Neuronal stem cell (in vitro differentiated cells): ENCODE measurements at regions not wholly inside any gene's neighbourhood (a gene's known extent, or its start where the extent isn't known, plus 50 kb on each side); places are given as distances from the start of the nearest gene placed in this dataset.

Experiments
- DNase-seq: peaks from one replicate; pipeline ENCODE4 v3.0.0-alpha.2; 2013; ENCODE audit warnings: low spot score
- H2AFZ ChIP-seq: one replicate; pipeline ENCODE4 v1.6.1; 2013; ENCODE audit warnings: mild to moderate bottlenecking, low read length, inconsistent platforms
- H2AK5ac ChIP-seq: 2 replicates; pipeline ENCODE4 v1.6.1; 2013; ENCODE audit warnings: low read depth, mild to moderate bottlenecking, inconsistent platforms, low read length, moderate library complexity, mixed read lengths
- H2BK120ac ChIP-seq: 2 replicates; pipeline ENCODE4 v1.6.1; 2013; ENCODE audit warnings: low read depth, mild to moderate bottlenecking, inconsistent platforms, low read length, moderate library complexity, mixed read lengths
- H2BK12ac ChIP-seq: one replicate; pipeline ENCODE4 v1.6.1; 2013; ENCODE audit warnings: low read length, inconsistent platforms
- H2BK15ac ChIP-seq: 2 replicates; pipeline ENCODE4 v1.6.1; 2013; ENCODE audit warnings: mild to moderate bottlenecking, low read length, inconsistent platforms, mixed read lengths
- H2BK5ac ChIP-seq: one replicate; pipeline ENCODE4 v1.6.1; 2013; ENCODE audit warnings: inconsistent platforms, mild to moderate bottlenecking, low read length, moderate library complexity
- H3K14ac ChIP-seq: one replicate; pipeline ENCODE4 v1.6.1; 2013; ENCODE audit warnings: low read length, inconsistent platforms
- H3K18ac ChIP-seq: 2 replicates; pipeline ENCODE4 v1.6.1; 2013; ENCODE audit warnings: low read length, inconsistent platforms
- H3K23ac ChIP-seq: 2 replicates; pipeline ENCODE4 v1.6.1; 2013; ENCODE audit warnings: low read depth, mild to moderate bottlenecking, mixed read lengths, low read length, inconsistent platforms; ENCODE audit not compliant: poor library complexity
- H3K27ac ChIP-seq: replicated peaks from 3 replicates; pipeline ENCODE4 v1.5.1; 2013; ENCODE audit warnings: low read length, inconsistent platforms
- H3K27me3 ChIP-seq, 3 experiments: 2 replicates each; pipeline ENCODE4 v1.6.1; 2013; ENCODE audit warnings: low read length in 3 of 3, mild to moderate bottlenecking in 2 of 3, inconsistent platforms in 1 of 3, low read depth in 1 of 3, mixed read lengths in 1 of 3, moderate library complexity in 1 of 3; ENCODE audit not compliant: control insufficient read depth in 3 of 3, insufficient read depth in 3 of 3
- H3K36me3 ChIP-seq, 2 donors: replicated peaks in 1 of 2; 2 replicates each; pipeline ENCODE4 v1.6.1; 2013; ENCODE audit warnings: low read length in 2 of 2; ENCODE audit not compliant: control insufficient read depth in 2 of 2, insufficient read depth in 2 of 2
- H3K4ac ChIP-seq: 2 replicates; pipeline ENCODE4 v1.6.1; 2013; ENCODE audit warnings: inconsistent platforms, mild to moderate bottlenecking, low read length, moderate library complexity
- H3K4me1 ChIP-seq, 2 donors: 1 replicate in 1 of 2; 2 replicates in 1 of 2; pipeline ENCODE4 v1.6.1; 2013; ENCODE audit warnings: low read length in 2 of 2, low read depth in 1 of 2; ENCODE audit not compliant: control insufficient read depth in 2 of 2, insufficient read depth in 1 of 2
- H3K4me2 ChIP-seq: one replicate; pipeline ENCODE4 v1.6.1; 2013; ENCODE audit warnings: mild to moderate bottlenecking, low read length, inconsistent platforms; ENCODE audit not compliant: insufficient read depth, poor library complexity, severe bottlenecking
- H3K4me3 ChIP-seq, 2 donors: 2 replicates each; pipeline ENCODE4 v1.5.1; 2013; ENCODE audit warnings: low read length in 2 of 2, mild to moderate bottlenecking in 2 of 2, inconsistent platforms in 1 of 2, moderate library complexity in 1 of 2
- H3K79me1 ChIP-seq: one replicate; pipeline ENCODE4 v1.6.1; 2013; ENCODE audit warnings: low read depth, mild to moderate bottlenecking, inconsistent platforms, low read length, moderate library complexity
- H3K9ac ChIP-seq: one replicate; pipeline ENCODE4 v1.6.1; 2013; ENCODE audit warnings: mild to moderate bottlenecking, low read depth, low read length, inconsistent platforms; ENCODE audit not compliant: poor library complexity
- H3K9me3 ChIP-seq, 2 donors: replicated peaks in 1 of 2; 2 replicates each; pipeline versions ENCODE3 to v1.6.1; 2013; ENCODE audit warnings: low read length in 2 of 2, mild to moderate bottlenecking in 2 of 2, inconsistent platforms in 1 of 2, low read depth in 1 of 2, mixed read lengths in 1 of 2, moderate library complexity in 1 of 2; ENCODE audit not compliant: control insufficient read depth in 2 of 2, insufficient read depth in 1 of 2
- H4K8ac ChIP-seq: one replicate; pipeline ENCODE4 v1.6.1; 2013; ENCODE audit warnings: low read depth, mild to moderate bottlenecking, inconsistent platforms, low read length, moderate library complexity
- H4K91ac ChIP-seq: one replicate; pipeline ENCODE4 v1.6.1; 2013; ENCODE audit warnings: low read length, low read depth, mild to moderate bottlenecking, inconsistent platforms; ENCODE audit not compliant: poor library complexity
- WGBS, 2 donors: extraction: QIAGEN DNeasy Blood & Tissue Kit; methylation state at CpG; one replicate each; pipeline ENCODE4 v1.1.7; 2013; ENCODE audit warnings: missing lambda C conversion rate in 2 of 2, mixed read lengths in 1 of 2; ENCODE audit not compliant: insufficient read length in 2 of 2, insufficient replicate concordance in 1 of 2; ENCODE audit errors: extremely low coverage in 2 of 2; 5-methylcytosine and 5-hydroxymethylcytosine counted together

DNA sequence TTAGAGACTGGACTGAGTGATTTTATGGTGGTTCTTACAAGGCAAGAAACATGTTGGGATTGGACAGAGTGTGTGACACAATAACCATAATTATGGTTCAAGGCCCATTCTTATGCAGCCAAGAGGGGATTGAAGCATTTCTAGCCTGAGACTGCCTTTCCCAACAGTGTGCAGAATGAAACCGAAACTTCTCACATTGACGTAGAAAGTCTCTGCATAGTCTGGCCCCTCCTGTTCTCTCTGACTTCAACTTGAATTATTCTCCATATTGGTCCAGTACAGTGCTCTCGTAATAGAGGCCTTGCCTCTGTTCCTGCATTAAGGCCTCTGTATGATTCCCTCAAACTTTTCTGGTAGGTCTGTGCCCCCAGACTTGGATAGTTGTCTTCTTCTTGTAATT is 138.3 kb downstream of the DIPK2A start:
- H3K27me3 ChIP-seq: no peaks in the 10 kb centered on the region
- H2BK5ac ChIP-seq: no peak overlapping the region
- H3K14ac ChIP-seq: no peak overlapping the region
- no peak overlapping the region for H2AFZ ChIP-seq
- DNase-seq: no peak
- H3K23ac ChIP-seq: no peak overlapping the region
- no peak overlapping the region for H3K4me2 ChIP-seq
- H2AK5ac ChIP-seq: no peak overlapping the region
- H2BK120ac ChIP-seq: no peak overlapping the region
- H2BK12ac ChIP-seq: no peak overlapping the region
- no peak overlapping the region for H3K4ac ChIP-seq
- H3K79me1 ChIP-seq: no peaks in the 10 kb centered on the region
- no peak overlapping the region for H4K91ac ChIP-seq
- H3K27ac ChIP-seq: no peak overlapping the region
- peaks cover 0 to 7% of the 10 kb centered on the region in 2 donors for H3K4me1 ChIP-seq
- H3K36me3 ChIP-seq: no peaks in the 10 kb centered on the region
- H4K8ac ChIP-seq: no peak overlapping the region
- H3K9me3 ChIP-seq: no peaks in the 10 kb centered on the region
- no peak overlapping the region for H2BK15ac ChIP-seq
- H3K4me3 ChIP-seq: no peak overlapping the region
- no CpG with 5 or more reads among the region's 3 CpGs for WGBS, 2 donors
- H3K18ac ChIP-seq: no peak overlapping the region
- H3K9ac ChIP-seq: no peak overlapping the region

- H4K8ac ChIP-seq: no peak overlapping the region
- no peak overlapping the region for H3K4me2 ChIP-seq
- no peak overlapping the region for H3K27ac ChIP-seq
- no peak overlapping the region for H3K23ac ChIP-seq
- no peaks in the 10 kb centered on the region for H3K36me3 ChIP-seq
- no peak overlapping the region for H2BK5ac ChIP-seq
- H2AFZ ChIP-seq: no peak overlapping the region
- H2BK12ac ChIP-seq: no peak overlapping the region
- no peak overlapping the region for H2AK5ac ChIP-seq
- no peak overlapping the region for H3K9ac ChIP-seq
- peaks cover 0 to 2% of the 10 kb centered on the region in 2 donors for H3K4me1 ChIP-seq
- H3K18ac ChIP-seq: no peak overlapping the region
- no peak overlapping the region for H3K14ac ChIP-seq
- H3K27me3 ChIP-seq: no peaks in the 10 kb centered on the region
- WGBS, 2 donors: no CpG with 5 or more reads among the region's 2 CpGs
- no peak overlapping the region for H4K91ac ChIP-seq
- no peak for DNase-seq
- H2BK120ac ChIP-seq: no peak overlapping the region
- no peak overlapping the region for H3K4ac ChIP-seq
- H3K79me1 ChIP-seq: no peaks in the 10 kb centered on the region
- no peak overlapping the region for H2BK15ac ChIP-seq
- H3K4me3 ChIP-seq: no peak overlapping the region
- no peaks in the 10 kb centered on the region for H3K9me3 ChIP-seq
Observed at GRCh38 chr3:144112036-144112435, 140.4 kb downstream of the DIPK2A start.

DNA sequence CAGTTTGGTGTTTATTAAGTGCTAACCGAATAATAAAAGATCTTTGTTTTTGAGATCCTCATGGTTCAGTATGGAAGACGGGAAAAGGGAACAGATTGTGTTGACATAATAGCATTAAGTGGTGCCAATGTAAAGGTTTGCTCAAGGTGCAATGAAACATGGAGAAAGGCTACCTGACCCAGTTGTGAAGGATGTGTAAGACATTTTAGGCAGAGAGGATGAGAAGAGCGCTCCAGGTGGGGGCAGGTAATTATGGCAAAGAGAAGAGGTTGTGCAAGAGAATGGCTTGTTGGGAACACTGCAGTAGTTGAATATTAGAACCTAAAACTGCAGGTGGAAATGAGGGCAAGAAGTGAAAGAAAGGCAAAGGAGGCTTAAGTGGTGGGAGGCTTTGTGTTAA is 140.8 kb downstream of the DIPK2A start:
- Histone ChIP-seq H2BK12ac (no peak overlapping the region), H2BK120ac (no peak overlapping the region), H3K27me3 (no peaks in the 10 kb centered on the region), H3K4ac (no peak overlapping the region), H3K27ac (no peak overlapping the region), H2AK5ac (no peak overlapping the region), H3K18ac (no peak overlapping the region), H3K9me3 (no peaks in the 10 kb centered on the region), H3K23ac (no peak overlapping the region), H3K4me1 (peaks cover 0 to 2% of the 10 kb centered on the region in 2 donors), H4K91ac (no peak overlapping the region), H3K79me1 (no peaks in the 10 kb centered on the region), H2BK15ac (no peak overlapping the region), H3K14ac (no peak overlapping the region), H3K4me2 (no peak overlapping the region), H2AFZ (no peak overlapping the region), H3K4me3 (no peak overlapping the region), H3K36me3 (no peaks in the 10 kb centered on the region), H4K8ac (no peak overlapping the region), H3K9ac (no peak overlapping the region), H2BK5ac (no peak overlapping the region)
- DNase-seq: no peak
- no CpG with 5 or more reads among the region's 3 CpGs for WGBS, 2 donors

DNA sequence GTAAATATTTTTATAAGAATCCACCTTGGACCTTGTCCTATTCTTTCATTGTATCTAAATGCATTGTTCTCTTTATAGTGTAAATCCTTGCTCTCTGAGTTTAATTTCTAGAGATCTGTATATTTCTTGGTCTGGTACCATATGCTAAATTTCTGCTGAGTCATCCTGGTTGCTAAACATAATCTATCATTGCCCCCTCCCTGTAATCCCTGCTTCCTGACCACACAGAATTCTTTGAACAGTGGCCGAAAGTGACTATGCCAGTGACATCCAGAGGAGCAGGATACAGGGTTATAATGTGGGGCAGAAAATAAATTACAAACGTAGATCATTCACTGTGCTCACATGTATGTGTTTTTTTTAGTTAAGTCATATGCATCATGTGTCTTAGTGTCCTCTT is 143.1 kb downstream of the DIPK2A start:
- no peak for DNase-seq
- Histone ChIP-seq H3K23ac (no peak overlapping the region), H3K9ac (no peak overlapping the region), H2BK12ac (no peak overlapping the region), H3K4ac (no peak overlapping the region), H3K27ac (no peak overlapping the region), H3K4me3 (no peak overlapping the region), H2BK15ac (no peak overlapping the region), H3K36me3 (no peaks in the 10 kb centered on the region), H3K27me3 (no peaks in the 10 kb centered on the region), H3K4me1 (peaks cover 2 to 10% of the 10 kb centered on the region in 2 donors), H3K9me3 (peaks cover 3 to 7% of the 10 kb centered on the region in 2 donors), H2BK120ac (no peak overlapping the region), H2AK5ac (no peak overlapping the region), H3K18ac (no peak overlapping the region), H4K91ac (no peak overlapping the region), H3K4me2 (no peak overlapping the region), H3K79me1 (no peaks in the 10 kb centered on the region), H4K8ac (no peak overlapping the region), H2AFZ (no peak overlapping the region), H3K14ac (no peak overlapping the region), H2BK5ac (no peak overlapping the region)
- WGBS, 2 donors: no CpG with 5 or more reads among the region's 2 CpGs
